Neural progenitor cell (in vitro differentiated cells): ENCODE measurements at regions not wholly inside any gene's neighbourhood (a gene's known extent, or its start where the extent isn't known, plus 50 kb on each side); places are given as distances from the start of the nearest gene placed in this dataset.

Experiments used
- EZH2 ChIP-seq: fragments of 200-600 bp; sonication (generic); IDR thresholded peaks from 2 replicates; pipeline ENCODE4 v1.6.1; 2017; ENCODE audit warnings: antibody characterized with exemption, mild to moderate bottlenecking, moderate library complexity
- EZH2phosphoT487 ChIP-seq: fragments of 200-600 bp; sonication (generic); IDR thresholded peaks from 2 replicates; pipeline ENCODE4 v1.6.1; 2017; ENCODE audit warnings: antibody characterized with exemption
- TF ChIP-seq, protein P1 (sequence below): fragments of 200-600 bp; sonication (generic); IDR thresholded peaks from 2 replicates; pipeline ENCODE4 v1.5.1; 2017; ENCODE audit warnings: antibody characterized with exemption, mild to moderate bottlenecking

GRCh38 chr2:43125090-43125998 is 101.1 kb downstream of the ZFP36L2 start:
- TF ChIP-seq, protein P1, sequence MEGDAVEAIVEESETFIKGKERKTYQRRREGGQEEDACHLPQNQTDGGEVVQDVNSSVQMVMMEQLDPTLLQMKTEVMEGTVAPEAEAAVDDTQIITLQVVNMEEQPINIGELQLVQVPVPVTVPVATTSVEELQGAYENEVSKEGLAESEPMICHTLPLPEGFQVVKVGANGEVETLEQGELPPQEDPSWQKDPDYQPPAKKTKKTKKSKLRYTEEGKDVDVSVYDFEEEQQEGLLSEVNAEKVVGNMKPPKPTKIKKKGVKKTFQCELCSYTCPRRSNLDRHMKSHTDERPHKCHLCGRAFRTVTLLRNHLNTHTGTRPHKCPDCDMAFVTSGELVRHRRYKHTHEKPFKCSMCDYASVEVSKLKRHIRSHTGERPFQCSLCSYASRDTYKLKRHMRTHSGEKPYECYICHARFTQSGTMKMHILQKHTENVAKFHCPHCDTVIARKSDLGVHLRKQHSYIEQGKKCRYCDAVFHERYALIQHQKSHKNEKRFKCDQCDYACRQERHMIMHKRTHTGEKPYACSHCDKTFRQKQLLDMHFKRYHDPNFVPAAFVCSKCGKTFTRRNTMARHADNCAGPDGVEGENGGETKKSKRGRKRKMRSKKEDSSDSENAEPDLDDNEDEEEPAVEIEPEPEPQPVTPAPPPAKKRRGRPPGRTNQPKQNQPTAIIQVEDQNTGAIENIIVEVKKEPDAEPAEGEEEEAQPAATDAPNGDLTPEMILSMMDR: no peak
- no peak for TF ChIP-seq EZH2phosphoT487
- TF ChIP-seq EZH2: no peak
